ENCODE measurements at regions not wholly inside any gene's neighbourhood (a gene's known extent, or its start where the extent isn't known, plus 50 kb on each side); places are given as distances from the start of the nearest gene placed in this dataset.

- no peak for DNase-seq
These were observed 111.6 kb downstream of the HTR5A start for GRCh38 chr7:155181768-155182167.

- DNase-seq: no peak
These were observed 112.4 kb downstream of the HTR5A start for GRCh38 chr7:155182406-155182970.

- DNase-seq: no peak
These were observed 113.5 kb downstream of the HTR5A start for GRCh38 chr7:155183655-155184054.

- no peak for DNase-seq
These were observed 112.8 kb upstream of the INSIG1 start for GRCh38 chr7:155184923-155185322.

GRCh38 chr7:155187061-155187785 is 110.5 kb upstream of the INSIG1 start:
- no peak for DNase-seq

- DNase-seq: peak in 1 of 5 experiments; percentile 80
These were observed 109.3 kb upstream of the INSIG1 start for GRCh38 chr7:155188357-155188756.

- DNase-seq: no peak
These were observed 108.7 kb upstream of the INSIG1 start for GRCh38 chr7:155188821-155189581.

- DNase-seq: no peak
These were observed 108.1 kb upstream of the INSIG1 start for GRCh38 chr7:155189590-155189989.

GRCh38 chr7:155190688-155191087 is 107.0 kb upstream of the INSIG1 start:
- DNase-seq: peak; percentile 29 to 66 (median 44)

- DNase-seq: no peak
These were observed 106.5 kb upstream of the INSIG1 start for GRCh38 chr7:155191137-155191536.

- no peak for DNase-seq
These were observed 105.7 kb upstream of the INSIG1 start for GRCh38 chr7:155191901-155192478.

GRCh38 chr7:155192961-155193640 is 104.6 kb upstream of the INSIG1 start:
- DNase-seq: no peak

- DNase-seq: peak in 1 of 5 experiments; percentile 78
These were observed 104.0 kb upstream of the INSIG1 start for GRCh38 chr7:155193716-155194115.

- no peak for DNase-seq
These were observed 103.1 kb upstream of the INSIG1 start for GRCh38 chr7:155194382-155195140.

GRCh38 chr7:155195939-155196523 is 101.6 kb upstream of the INSIG1 start:
- DNase-seq: no peak

- peak in 1 of 5 experiments; percentile 75 for DNase-seq
These were observed 99.3 kb upstream of the INSIG1 start for GRCh38 chr7:155198196-155198892.

- peak in 2 of 5 experiments; percentile 51 to 91 for DNase-seq
These were observed 98.5 kb upstream of the INSIG1 start for GRCh38 chr7:155198901-155199845.

GRCh38 chr7:155201325-155202087 is 96.2 kb upstream of the INSIG1 start:
- DNase-seq: no peak
